DND-41 (cell line): ENCODE measurements at regions not wholly inside any gene's neighbourhood (a gene's known extent, or its start where the extent isn't known, plus 50 kb on each side); places are given as distances from the start of the nearest gene placed in this dataset.

ENCODE experiments used
- ATAC-seq: fragments of 200-7000 bp; cut with Tn5 transposase; 3 replicates; pipeline ENCODE4 v1.9.1; 2021; ENCODE audit warnings: low read depth; ENCODE audit not compliant: insufficient read depth
- DNase-seq: peaks from one replicate; pipeline ENCODE4 v3.0.0-alpha.2; 2020
- H2AFZ ChIP-seq: 2 replicates; pipeline ENCODE4 v1.6.0; 2012; ENCODE audit warnings: low read depth, low read length
- H3K27ac ChIP-seq: 2 replicates; pipeline ENCODE4 v1.5.1; 2012; ENCODE audit warnings: low read length, inconsistent platforms
- H3K27me3 ChIP-seq: fragments of 200-600 bp; sonication (generic); 2 replicates; pipeline ENCODE4 v1.6.0; 2012; ENCODE audit warnings: low read length, mild to moderate bottlenecking, inconsistent platforms; ENCODE audit not compliant: insufficient read depth, poor library complexity
- H3K36me3 ChIP-seq: 2 replicates; pipeline ENCODE4 v1.5.1; 2012; ENCODE audit warnings: low read length, inconsistent platforms; ENCODE audit not compliant: insufficient read depth
- H3K4me1 ChIP-seq: 2 replicates; pipeline ENCODE4 v1.5.1; 2012; ENCODE audit warnings: mild to moderate bottlenecking, low read length; ENCODE audit not compliant: insufficient read depth
- H3K4me2 ChIP-seq: 2 replicates; pipeline ENCODE4 v1.6.0; 2012; ENCODE audit warnings: mild to moderate bottlenecking, moderate library complexity, low read length, inconsistent platforms; ENCODE audit not compliant: insufficient read depth
- H3K4me3 ChIP-seq, 2 experiments: fragments of 200-600 bp in 1 of 2; shearing (Covaris generic) in 1 of 2; 2 replicates each; pipeline ENCODE4 v1.5.1; 2012 to 2016; ENCODE audit warnings: inconsistent platforms in 2 of 2, low read length in 2 of 2, mild to moderate bottlenecking in 2 of 2, low read depth in 1 of 2, moderate library complexity in 1 of 2
- H3K79me2 ChIP-seq: 2 replicates; pipeline ENCODE4 v1.6.0; 2012; ENCODE audit warnings: low read length, inconsistent platforms; ENCODE audit not compliant: insufficient read depth
- H3K9ac ChIP-seq: 2 replicates; pipeline ENCODE4 v1.6.0; 2012; ENCODE audit warnings: low read depth, mild to moderate bottlenecking, inconsistent platforms, low read length, moderate library complexity
- H3K9me3 ChIP-seq: 2 replicates; pipeline ENCODE4 v1.5.1; 2012; ENCODE audit warnings: low read length, moderate library complexity, mild to moderate bottlenecking, inconsistent platforms; ENCODE audit not compliant: insufficient read depth, severe bottlenecking
- H4K20me1 ChIP-seq: 2 replicates; pipeline ENCODE4 v1.6.0; 2012; ENCODE audit warnings: low read length; ENCODE audit not compliant: insufficient read depth
- CTCF ChIP-seq: IDR thresholded peaks from 2 replicates; pipeline ENCODE4 v1.5.1; 2012; ENCODE audit warnings: borderline replicate concordance, low read length, moderate library complexity, mild to moderate bottlenecking; ENCODE audit not compliant: poor library complexity, severe bottlenecking; ENCODE audit errors: extremely low read depth
- EZH2 ChIP-seq: IDR thresholded peaks from 3 replicates; pipeline ENCODE4 v1.6.1; 2012; ENCODE audit warnings: borderline replicate concordance, low read depth, mild to moderate bottlenecking, moderate library complexity, low read length, inconsistent platforms; ENCODE audit not compliant: severe bottlenecking

- H3K4me1 ChIP-seq = no peaks in the 10 kb centered on the region
- ATAC-seq = no peak
Observed at GRCh38 chr3:180287703-180288102, 251.0 kb upstream of the PEX5L start.

GRCh38 chr3:180288816-180289215, 252.1 kb upstream of the PEX5L start:
- Histone ChIP-seq H3K9ac (no peak overlapping the region), H3K4me1 (no peaks in the 10 kb centered on the region), H4K20me1 (no peaks in the 10 kb centered on the region), H3K9me3 (no peaks in the 10 kb centered on the region), H2AFZ (no peak overlapping the region), H3K27ac (no peak overlapping the region), H3K79me2 (no peaks in the 10 kb centered on the region), H3K36me3 (no peaks in the 10 kb centered on the region), H3K4me3 (no peak overlapping the region), H3K4me2 (no peak overlapping the region), H3K27me3 (no peaks in the 10 kb centered on the region)
- ATAC-seq (no peak), DNase-seq (no peak)
- no peak for TF ChIP-seq EZH2
- TF ChIP-seq CTCF = no peak

More at GRCh38 chr3:180287703-180288102, 251.0 kb upstream of the PEX5L start:
- no peaks in the 10 kb centered on the region for H4K20me1 ChIP-seq
- H3K4me3 ChIP-seq = no peak overlapping the region
- no peaks in the 10 kb centered on the region for H3K9me3 ChIP-seq
- H3K36me3 ChIP-seq = no peaks in the 10 kb centered on the region
- H3K4me2 ChIP-seq = no peak overlapping the region
- H3K27me3 ChIP-seq = no peaks in the 10 kb centered on the region
- H2AFZ ChIP-seq = no peak overlapping the region
- H3K79me2 ChIP-seq = no peaks in the 10 kb centered on the region
- no peak for DNase-seq
- TF ChIP-seq CTCF (no peak), EZH2 (no peak)
- H3K27ac ChIP-seq = no peak overlapping the region
- H3K9ac ChIP-seq = no peak overlapping the region

- H3K9ac ChIP-seq = no peak overlapping the region
- H3K36me3 ChIP-seq = no peaks in the 10 kb centered on the region
- H3K9me3 ChIP-seq = no peaks in the 10 kb centered on the region
- ATAC-seq (no peak), DNase-seq (no peak)
- H3K27me3 ChIP-seq = no peaks in the 10 kb centered on the region
- TF ChIP-seq CTCF (no peak), EZH2 (no peak)
- no peaks in the 10 kb centered on the region for H3K4me1 ChIP-seq
- no peak overlapping the region for H3K4me3 ChIP-seq
- no peaks in the 10 kb centered on the region for H4K20me1 ChIP-seq
- no peaks in the 10 kb centered on the region for H3K79me2 ChIP-seq
- H3K27ac ChIP-seq = no peak overlapping the region
- no peak overlapping the region for H3K4me2 ChIP-seq
- no peak overlapping the region for H2AFZ ChIP-seq
Observed at GRCh38 chr3:180290300-180290699, 253.6 kb upstream of the PEX5L start.
